ENCODE measurements at regions not wholly inside any gene's neighbourhood (a gene's known extent, or its start where the extent isn't known, plus 50 kb on each side); places are given as distances from the start of the nearest gene placed in this dataset.

GRCh38 chr7:53965716-53966115 lies 576.5 kb upstream of the VSTM2A start:
- TF ChIP-seq CTCF (conservative IDR thresholded peaks at IDR 0.05; ENCODE audit: low read length) = no peak
- no peak for TF ChIP-seq EZH2phosphoT487 (IDR thresholded peaks at IDR 0.05; ENCODE audit: borderline replicate concordance)

All from Loucy (cell line).